Lower leg skin (tissue), 3 donors: ENCODE measurements at regions not wholly inside any gene's neighbourhood (a gene's known extent, or its start where the extent isn't known, plus 50 kb on each side); places are given as distances from the start of the nearest gene placed in this dataset.

Source experiments
- POLR2A ChIP-seq, 2 donors: fragments of 450-650 bp; IDR thresholded peaks; one replicate each; pipeline ENCODE4 v1.6.1; 2016 to 2017; ENCODE audit warnings: antibody characterized with exemption in 2 of 2, mild to moderate bottlenecking in 1 of 2, moderate library complexity in 1 of 2
- TF ChIP-seq, protein P1 (sequence below), 3 donors: fragments of 450-650 bp; IDR thresholded peaks; one replicate each; pipeline ENCODE4 v1.5.1; 2016; ENCODE audit warnings: antibody characterized with exemption in 3 of 3, mild to moderate bottlenecking in 3 of 3, moderate library complexity in 2 of 3

DNA sequence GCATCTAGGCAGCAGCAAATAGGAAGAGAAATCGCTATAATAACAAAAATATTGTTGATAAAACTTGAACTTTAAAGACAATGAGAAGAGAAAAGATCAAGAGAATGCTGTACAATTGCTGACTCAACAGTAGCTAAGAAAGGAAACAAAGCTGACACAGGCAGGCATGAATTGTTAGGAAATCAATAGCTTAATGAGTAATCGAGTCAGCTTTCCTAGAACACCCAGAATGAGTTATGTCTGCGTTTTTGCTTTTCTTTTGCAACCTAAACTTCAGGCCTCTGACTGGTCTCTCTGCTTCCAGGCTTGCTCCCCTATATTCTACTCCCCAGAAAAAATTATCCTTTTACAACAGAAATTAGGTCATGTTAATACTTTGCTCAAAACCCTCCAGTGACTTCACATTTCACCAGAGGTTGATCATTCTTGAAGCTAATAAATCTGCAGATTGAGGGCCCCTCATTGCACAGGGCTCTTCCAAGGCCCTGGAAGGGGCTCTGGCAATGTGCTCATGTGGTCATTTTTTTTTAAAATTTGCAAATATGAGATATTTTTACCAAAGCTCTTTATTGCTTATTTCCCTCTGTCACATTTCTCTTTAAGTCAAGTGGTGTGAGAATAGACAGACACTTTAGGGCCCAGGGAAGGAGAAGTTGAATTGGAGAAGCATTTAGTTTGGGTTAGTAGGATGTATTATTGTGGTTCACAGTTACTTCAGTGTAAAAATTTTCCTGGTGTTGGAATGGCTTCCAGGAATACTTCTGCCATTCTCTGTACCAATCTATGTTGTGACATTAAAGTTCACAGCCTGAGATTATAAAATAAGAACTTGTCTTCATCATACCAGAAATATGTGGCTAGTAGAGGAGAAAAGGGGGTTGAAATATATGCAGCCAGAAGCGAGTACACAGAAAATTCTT lies 116.3 kb downstream of the TMCO5A start:
- TF ChIP-seq, protein P1, sequence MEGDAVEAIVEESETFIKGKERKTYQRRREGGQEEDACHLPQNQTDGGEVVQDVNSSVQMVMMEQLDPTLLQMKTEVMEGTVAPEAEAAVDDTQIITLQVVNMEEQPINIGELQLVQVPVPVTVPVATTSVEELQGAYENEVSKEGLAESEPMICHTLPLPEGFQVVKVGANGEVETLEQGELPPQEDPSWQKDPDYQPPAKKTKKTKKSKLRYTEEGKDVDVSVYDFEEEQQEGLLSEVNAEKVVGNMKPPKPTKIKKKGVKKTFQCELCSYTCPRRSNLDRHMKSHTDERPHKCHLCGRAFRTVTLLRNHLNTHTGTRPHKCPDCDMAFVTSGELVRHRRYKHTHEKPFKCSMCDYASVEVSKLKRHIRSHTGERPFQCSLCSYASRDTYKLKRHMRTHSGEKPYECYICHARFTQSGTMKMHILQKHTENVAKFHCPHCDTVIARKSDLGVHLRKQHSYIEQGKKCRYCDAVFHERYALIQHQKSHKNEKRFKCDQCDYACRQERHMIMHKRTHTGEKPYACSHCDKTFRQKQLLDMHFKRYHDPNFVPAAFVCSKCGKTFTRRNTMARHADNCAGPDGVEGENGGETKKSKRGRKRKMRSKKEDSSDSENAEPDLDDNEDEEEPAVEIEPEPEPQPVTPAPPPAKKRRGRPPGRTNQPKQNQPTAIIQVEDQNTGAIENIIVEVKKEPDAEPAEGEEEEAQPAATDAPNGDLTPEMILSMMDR (IDR thresholded peaks at IDR 0.05) = no peak
- TF ChIP-seq POLR2A (IDR thresholded peaks at IDR 0.05) = no peak
